SIG-M5 (cell line): ENCODE measurements at regions not wholly inside any gene's neighbourhood (a gene's known extent, or its start where the extent isn't known, plus 50 kb on each side); places are given as distances from the start of the nearest gene placed in this dataset.

Experiments
- DNase-seq: peaks from one replicate; lab custom pipeline; 2025; lab: John Stamatoyannopoulos, UW

- DNase-seq: no peak
Measured at GRCh38 chr7:22676385-22676784, 50.6 kb upstream of the IL6 start.

- DNase-seq: no peak
Measured at GRCh38 chr7:22675917-22676343, 51.1 kb upstream of the IL6 start.

GRCh38 chr7:22675421-22675820 is 51.6 kb upstream of the IL6 start:
- no peak for DNase-seq

GRCh38 chr7:22672846-22673680 is 53.9 kb upstream of the IL6 start:
- no peak for DNase-seq

DNA sequence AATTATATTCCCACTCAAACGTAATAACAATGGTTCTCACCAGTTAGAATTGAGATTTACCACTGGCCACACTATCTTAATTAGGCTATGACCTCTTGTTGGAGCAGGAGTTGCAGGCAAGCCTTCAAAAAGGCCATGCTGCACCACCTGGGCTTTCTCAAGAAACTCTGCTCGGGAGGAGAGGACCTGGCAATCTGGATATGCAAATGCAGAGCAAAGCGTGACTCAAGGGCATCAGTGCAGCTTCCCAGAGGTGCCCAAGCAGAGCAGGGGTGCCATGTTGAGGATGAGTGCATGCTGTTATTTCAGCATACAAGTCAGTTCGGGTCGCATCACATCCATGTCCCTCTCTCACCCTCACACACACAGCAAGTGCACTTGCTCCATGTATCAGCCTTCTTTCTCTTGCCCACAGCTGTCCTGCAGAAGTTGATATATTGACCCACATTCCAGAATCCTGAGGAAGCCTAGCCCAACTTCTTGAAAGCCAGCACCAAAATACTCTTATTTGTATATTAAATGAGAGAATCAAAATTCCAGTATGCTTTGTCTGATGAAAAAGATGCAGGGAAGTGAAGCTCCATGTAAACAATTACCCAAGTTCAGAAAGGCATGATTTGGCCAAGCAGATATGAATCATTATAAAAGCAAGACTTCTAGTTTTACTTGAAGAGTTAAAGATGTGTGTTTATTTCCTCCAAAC is 55.7 kb upstream of the IL6 start:
- DNase-seq: no peak

DNA sequence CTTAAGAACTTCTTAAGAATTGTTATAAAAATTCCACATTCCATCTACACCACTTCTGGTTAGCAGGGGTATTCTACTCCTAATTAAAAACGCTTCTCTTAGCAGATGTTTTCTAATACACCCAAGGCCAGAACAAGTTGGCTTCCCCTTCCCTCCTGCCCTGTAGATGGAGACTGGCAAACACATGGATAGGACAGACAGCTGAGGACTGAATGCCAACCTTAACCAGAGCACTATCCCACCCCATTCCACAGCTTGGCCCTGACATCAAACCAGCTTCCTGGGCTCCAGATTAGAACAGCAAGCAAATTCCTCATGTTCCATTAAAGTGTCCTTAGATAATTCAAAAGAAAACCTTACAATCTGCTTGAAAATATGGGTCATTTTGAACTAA is 56.6 kb upstream of the IL6 start:
- no peak for DNase-seq

DNA sequence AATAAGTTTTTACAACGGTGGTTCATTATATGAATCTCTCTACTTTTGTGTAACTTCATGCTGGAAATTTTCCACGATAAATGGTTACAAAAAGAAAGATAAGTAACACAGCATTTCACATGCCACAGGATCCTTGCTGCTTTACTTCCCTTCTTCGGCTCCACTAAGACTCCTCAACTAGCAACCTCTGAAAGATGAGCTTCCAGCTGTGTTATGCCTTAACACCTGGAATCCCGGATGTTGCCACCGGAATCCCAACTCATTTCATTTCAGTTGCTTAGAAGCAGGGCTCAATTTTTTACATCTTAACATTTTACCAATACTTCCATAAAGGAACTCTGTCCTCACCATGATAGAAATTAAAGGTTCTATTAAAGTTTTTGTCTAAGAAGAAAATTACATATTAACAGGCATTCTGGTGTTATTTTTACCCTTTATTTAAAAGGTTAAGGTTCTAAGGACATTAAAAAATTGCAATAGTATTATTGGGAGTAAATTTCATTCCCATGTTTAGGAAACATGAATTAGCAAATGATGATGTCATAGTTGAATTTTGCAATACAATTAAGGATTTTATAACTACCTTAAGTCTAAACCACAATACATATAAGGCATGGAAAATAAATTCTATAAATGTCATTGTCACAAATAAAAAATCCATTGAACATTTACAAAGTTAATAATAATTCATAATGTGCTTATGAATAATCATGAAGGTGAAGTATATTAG is 57.1 kb upstream of the IL6 start:
- DNase-seq: no peak

DNA sequence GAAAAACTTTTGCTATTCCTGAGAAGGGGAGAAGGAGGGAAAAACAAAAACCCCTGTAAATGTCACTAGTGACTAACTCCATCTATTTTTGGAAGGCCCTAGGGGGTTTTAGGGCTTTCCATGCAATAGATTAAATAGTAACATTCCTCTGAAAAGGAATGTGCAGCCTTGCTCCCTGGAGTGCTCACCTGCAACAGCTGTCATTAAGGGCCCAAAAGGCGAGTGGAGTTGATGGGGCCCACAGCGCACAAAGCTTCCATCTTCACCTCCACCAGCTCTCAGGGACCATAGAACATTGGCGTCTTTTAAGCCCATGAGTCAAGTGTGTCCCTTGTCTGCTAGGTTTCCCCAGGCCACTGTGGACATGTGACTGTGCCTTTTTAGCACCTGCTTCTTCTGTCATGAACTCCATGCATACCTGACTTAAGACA is 58.0 kb upstream of the IL6 start:
- DNase-seq: no peak

GRCh38 chr7:22667562-22668239 is 59.3 kb upstream of the IL6 start:
- no peak for DNase-seq

GRCh38 chr7:22667187-22667561 is 59.8 kb upstream of the IL6 start:
- no peak for DNase-seq

DNA sequence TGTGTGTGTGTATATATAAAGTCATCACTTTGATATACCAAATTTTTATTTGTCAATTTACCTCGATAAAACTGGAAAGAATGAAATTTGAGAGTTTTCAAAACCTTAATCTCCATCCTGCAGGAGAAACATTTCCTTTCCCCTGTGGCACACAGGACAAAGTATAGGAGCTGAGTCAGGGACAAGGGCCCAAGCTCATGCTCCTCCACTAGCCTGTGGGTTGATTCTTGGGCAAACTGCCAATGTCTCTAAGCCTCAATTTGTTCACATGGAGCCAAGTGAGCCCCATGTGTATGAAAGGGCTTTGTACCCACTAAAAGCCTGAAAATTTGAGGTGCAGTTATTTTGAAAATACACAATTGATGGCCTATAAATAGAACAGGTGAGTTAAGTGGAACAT is 60.3 kb upstream of the IL6 start:
- DNase-seq: no peak

- no peak for DNase-seq
Measured at GRCh38 chr7:22665923-22666322, 61.1 kb upstream of the IL6 start.

GRCh38 chr7:22664988-22665798 is 61.8 kb upstream of the IL6 start:
- no peak for DNase-seq

DNA sequence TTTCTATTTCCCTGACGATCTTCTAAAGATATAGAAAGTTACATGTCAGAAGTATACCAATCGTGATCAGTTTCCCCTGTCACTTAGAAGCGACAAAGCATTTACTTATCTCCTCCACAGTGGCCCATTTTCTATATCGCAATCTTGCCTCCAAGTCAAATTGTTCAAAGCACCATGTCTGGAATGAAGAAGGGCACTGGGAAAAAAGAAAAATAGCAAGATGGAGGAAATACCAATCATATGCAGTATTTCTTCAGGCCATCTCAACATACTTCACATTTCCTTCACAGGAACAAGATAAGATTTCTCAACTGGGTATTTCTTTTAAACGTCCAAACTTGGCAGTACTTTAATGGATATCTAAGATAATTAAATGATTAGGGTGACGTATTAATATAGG is 63.3 kb upstream of the IL6 start:
- no peak for DNase-seq

DNA sequence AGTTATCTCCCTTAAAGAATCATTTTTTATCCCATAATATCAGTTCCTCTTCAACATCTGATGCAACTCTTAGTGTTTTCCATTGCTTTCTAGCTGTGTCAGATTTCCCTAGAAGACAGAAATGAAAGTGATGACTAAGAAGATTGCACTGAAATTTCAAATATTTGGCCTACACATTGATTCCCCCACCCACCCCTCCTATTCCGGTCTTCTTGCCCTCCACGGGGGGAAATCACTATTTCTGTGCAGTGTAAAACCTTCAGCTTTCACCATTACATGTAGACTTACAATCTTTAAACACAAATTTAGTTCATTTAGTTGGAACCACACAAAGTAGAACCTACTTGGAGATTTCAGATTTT is 63.7 kb upstream of the IL6 start:
- DNase-seq: no peak

DNA sequence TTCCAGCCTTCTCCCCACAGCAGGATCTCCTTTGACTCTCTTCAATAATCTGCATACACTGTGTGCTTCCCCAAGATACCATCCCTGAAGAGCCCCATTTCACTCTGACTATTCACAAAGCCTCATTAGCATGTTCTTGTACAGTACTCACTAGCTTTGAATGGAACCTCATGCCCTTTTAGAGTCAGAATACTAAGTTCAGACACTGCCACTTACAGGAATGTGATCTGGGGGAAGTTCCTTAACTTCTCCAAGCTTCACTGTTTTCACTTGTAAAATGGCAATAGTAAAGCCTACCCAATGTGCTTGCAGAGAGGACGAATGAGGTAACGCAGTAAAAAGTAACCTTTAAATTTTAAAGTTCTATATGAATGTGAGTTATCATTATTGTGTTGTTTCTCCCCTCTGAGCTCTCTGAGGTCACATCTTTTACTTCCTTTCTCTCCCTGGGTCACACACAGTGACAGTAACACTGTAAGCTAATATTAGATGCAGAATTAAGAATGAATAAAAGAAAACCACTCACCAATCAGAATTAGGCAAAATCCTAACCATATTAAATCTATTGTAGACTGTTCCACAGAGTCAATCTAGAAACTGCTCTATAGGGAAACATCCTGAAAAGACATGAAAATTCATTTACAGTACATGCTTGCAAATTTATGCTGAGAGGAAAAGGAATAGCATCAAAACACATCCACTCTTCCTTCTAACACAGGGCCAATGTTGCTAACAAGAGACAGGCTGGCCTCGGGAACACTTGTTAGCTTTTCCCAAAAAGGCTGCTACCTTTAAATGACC is 64.2 kb upstream of the IL6 start:
- no peak for DNase-seq

DNA sequence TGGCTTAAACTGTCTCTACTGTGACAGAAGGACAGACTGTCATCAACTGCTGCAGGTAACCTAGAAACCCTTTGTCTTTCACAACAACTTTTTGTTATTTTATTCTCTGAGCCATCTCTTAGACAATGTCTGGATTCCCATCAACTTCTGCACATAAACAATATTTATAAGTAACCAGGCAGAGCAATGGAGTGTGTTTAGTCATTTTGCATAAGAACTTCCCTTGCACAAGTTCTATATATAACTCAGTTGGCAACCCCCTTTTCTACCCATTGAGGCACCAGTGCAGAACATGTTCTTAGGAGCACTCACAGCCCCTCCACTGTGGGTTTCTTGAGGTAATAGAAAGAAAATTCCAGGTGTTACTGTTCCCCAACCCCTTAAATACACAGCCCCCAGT is 65.0 kb upstream of the IL6 start:
- no peak for DNase-seq

DNA sequence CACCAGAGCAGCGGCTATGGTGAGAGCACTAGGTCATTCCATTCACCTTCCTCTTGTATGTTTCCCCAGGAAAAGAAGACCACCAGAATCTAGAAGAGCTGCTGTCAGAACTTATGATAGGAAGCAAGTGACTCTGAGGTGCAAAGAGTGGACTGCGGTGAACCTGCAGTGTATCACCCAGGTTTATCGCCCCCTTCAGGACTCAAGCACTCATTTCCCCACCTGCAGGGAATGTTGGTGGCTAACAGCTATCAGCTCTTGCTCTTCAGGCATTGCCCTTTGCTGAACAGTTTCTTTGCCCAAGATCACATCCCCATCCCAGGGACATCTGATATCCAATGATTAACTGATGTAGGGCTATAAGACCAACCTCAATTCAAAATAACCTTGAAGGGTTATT is 66.3 kb upstream of the IL6 start:
- no peak for DNase-seq

- DNase-seq: no peak
Measured at GRCh38 chr7:22660293-22660692, 66.7 kb upstream of the IL6 start.

DNA sequence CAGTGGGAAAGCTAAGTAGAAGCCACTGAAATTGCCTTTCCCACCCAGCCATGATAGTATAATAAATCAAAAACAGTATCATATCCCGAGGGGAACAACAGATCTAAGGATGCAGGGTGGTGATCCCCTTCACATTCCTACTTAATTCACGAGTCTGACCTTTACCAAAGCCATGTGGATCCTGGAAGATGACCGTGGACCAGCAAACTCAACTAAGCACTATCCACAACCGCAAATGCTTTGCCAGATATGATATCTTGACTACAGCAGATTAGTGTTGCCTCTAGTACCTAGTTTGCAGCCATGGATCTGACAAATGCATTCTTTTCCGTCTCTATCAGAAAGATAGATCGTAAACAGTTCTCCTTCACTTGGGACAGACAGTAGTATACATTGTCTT is 67.3 kb upstream of the IL6 start:
- no peak for DNase-seq

DNA sequence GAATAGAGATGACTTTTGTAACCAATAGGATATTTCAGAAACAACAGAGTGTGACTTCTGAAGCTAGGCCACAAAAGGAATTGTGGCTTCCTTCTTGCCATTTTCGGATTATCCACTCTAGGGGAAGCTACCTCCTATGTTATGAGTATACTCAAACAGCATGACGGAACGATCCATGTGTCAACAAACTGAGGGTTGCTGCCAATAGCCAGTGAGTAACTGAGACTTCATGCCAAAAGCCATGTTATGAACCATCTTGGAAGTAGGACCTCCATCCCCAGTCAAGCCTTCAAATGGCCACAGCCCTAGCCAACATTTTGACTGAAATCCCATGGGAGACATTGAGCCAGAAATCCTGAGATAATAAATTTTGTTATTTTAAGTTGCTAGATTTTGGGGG is 69.0 kb upstream of the IL6 start:
- DNase-seq: no peak
